ENCODE measurements at regions not wholly inside any gene's neighbourhood (a gene's known extent, or its start where the extent isn't known, plus 50 kb on each side); places are given as distances from the start of the nearest gene placed in this dataset.
"Not testable (repeated sequence)": the region's sequence is repeated elsewhere in the genome, so short reads cannot be mapped to it uniquely, and the experiment has no call there.

GRCh38 chr12:96112733-96113132, 77.3 kb upstream of the LTA4H start:
- no peak for TF ChIP-seq CTCF (IDR thresholded peaks at IDR 0.05; ENCODE audit: low read depth, low read length)
- in situ Hi-C loops (cut with HindIII; ENCODE audit: low sequenced_read_pairs): no loop called here
- no peak for DNase-seq (ENCODE audit: low read depth, low spot score)
- no peak overlapping the region for H3K4me3 ChIP-seq (ENCODE audit: low read depth, low read length)

- no peak for TF ChIP-seq CTCF (IDR thresholded peaks at IDR 0.05; ENCODE audit: low read depth, low read length)
- H3K4me3 ChIP-seq (ENCODE audit: low read depth, low read length): no peak overlapping the region
- in situ Hi-C loops (cut with HindIII; ENCODE audit: low sequenced_read_pairs): no loop called here
- no peak for DNase-seq (ENCODE audit: low read depth, low spot score)
Observed at GRCh38 chr12:96117460-96117859, 76.7 kb upstream of the ELK3 start.

- no peak for DNase-seq (ENCODE audit: low read depth, low spot score)
Observed at GRCh38 chr12:96120359-96121100, 73.6 kb upstream of the ELK3 start.

GRCh38 chr12:96121271-96121711, 72.9 kb upstream of the ELK3 start:
- TF ChIP-seq CTCF (IDR thresholded peaks at IDR 0.05; ENCODE audit: low read depth, low read length): no peak
- in situ Hi-C loops (cut with HindIII; ENCODE audit: low sequenced_read_pairs): no loop called here
- no peak for DNase-seq (ENCODE audit: low read depth, low spot score)
- H3K4me3 ChIP-seq (ENCODE audit: low read depth, low read length): no peak overlapping the region

More at GRCh38 chr12:96120359-96121100, 73.6 kb upstream of the ELK3 start:
- TF ChIP-seq CTCF (IDR thresholded peaks at IDR 0.05; ENCODE audit: low read depth, low read length): no peak
- in situ Hi-C loops (cut with HindIII; ENCODE audit: low sequenced_read_pairs): no loop called here
- H3K4me3 ChIP-seq (ENCODE audit: low read depth, low read length): no peak overlapping the region

- in situ Hi-C loops (cut with HindIII; ENCODE audit: low sequenced_read_pairs); DNase-seq (ENCODE audit: low read depth, low spot score); H3K4me3 ChIP-seq (ENCODE audit: low read depth, low read length): not testable (repeated sequence)
Observed at GRCh38 chr12:96128292-96128691, 65.9 kb upstream of the ELK3 start.

- no peak for DNase-seq (ENCODE audit: low read depth, low spot score)
- TF ChIP-seq CTCF (IDR thresholded peaks at IDR 0.05; ENCODE audit: low read depth, low read length): no peak
- in situ Hi-C loops (cut with HindIII; ENCODE audit: low sequenced_read_pairs): no loop called here
- H3K4me3 ChIP-seq (ENCODE audit: low read depth, low read length): no peak overlapping the region
Observed at GRCh38 chr12:96130396-96131059, 63.6 kb upstream of the ELK3 start.

GRCh38 chr12:96131230-96131788, 62.9 kb upstream of the ELK3 start:
- no peak overlapping the region for H3K4me3 ChIP-seq (ENCODE audit: low read depth, low read length)
- no peak for DNase-seq (ENCODE audit: low read depth, low spot score)
- in situ Hi-C loops (cut with HindIII; ENCODE audit: low sequenced_read_pairs): no loop called here
- TF ChIP-seq CTCF (IDR thresholded peaks at IDR 0.05; ENCODE audit: low read depth, low read length): no peak

Data from astrocyte of the spinal cord (primary cell).